B cell (primary cell): ENCODE measurements at regions not wholly inside any gene's neighbourhood (a gene's known extent, or its start where the extent isn't known, plus 50 kb on each side); places are given as distances from the start of the nearest gene placed in this dataset.

Experiments
- ATAC-seq: fragments of 200-7000 bp; cut with Tn5 transposase; one replicate; pipeline ENCODE4 v1.10.0; 2021; ENCODE audit warnings: low read depth, mild to moderate bottlenecking, moderate number of reproducible peaks, moderate library complexity
- CTCF ChIA-PET: fragments of 350-600 bp; sonication (Branson Sonifier 250); formaldehyde crosslinking; loops from one replicate; lab custom pipeline; 2021; ENCODE audit warnings: antibody characterized with exemption, inconsistent platforms; lab: Charles Lee
- POLR2A ChIA-PET: fragments of 350-600 bp; sonication (Branson Sonifier 250); formaldehyde crosslinking; loops from one replicate; lab custom pipeline; 2021; ENCODE audit warnings: antibody characterized with exemption; lab: Charles Lee
- DNase-seq: peaks from one replicate; pipeline ENCODE4 v3.0.0; 2013
- H2AFZ ChIP-seq: 2 replicates; pipeline ENCODE4 v1.6.1; 2012; ENCODE audit warnings: mild to moderate bottlenecking, low read depth, low read length; ENCODE audit not compliant: insufficient read depth, poor library complexity, severe bottlenecking
- H3K27ac ChIP-seq, 2 donors: 1 replicate in 1 of 2; 2 replicates in 1 of 2; pipeline ENCODE4 v1.5.1; 2012 to 2013; ENCODE audit warnings: low read length in 2 of 2, mild to moderate bottlenecking in 2 of 2, moderate library complexity in 1 of 2
- H3K27me3 ChIP-seq, 4 experiments: fragments of 200-600 bp in 1 of 4; sonication (generic) in 1 of 4; replicated peaks in 1 of 4; 1 replicate in 2 of 4; 2 replicates in 2 of 4; pipeline versions ENCODE4 v1.6.1 to v1.7.0; 2013 to 2016; ENCODE audit warnings: low read length in 3 of 4, mild to moderate bottlenecking in 2 of 4, mixed read lengths in 1 of 4, moderate library complexity in 1 of 4; ENCODE audit not compliant: insufficient read depth in 4 of 4, control insufficient read depth in 3 of 4; ENCODE audit errors: control extremely low read depth in 1 of 4
- H3K36me3 ChIP-seq, 2 experiments: replicated peaks in 1 of 2; 1 replicate in 1 of 2; 2 replicates in 1 of 2; pipeline versions ENCODE4 v1.6.1 to v1.7.1; 2013; ENCODE audit warnings: low read length in 1 of 2; ENCODE audit not compliant: insufficient read depth in 2 of 2, control insufficient read depth in 1 of 2; ENCODE audit errors: control extremely low read depth in 1 of 2, extremely low read depth in 1 of 2
- H3K4me1 ChIP-seq, 2 donors: fragments of 200-600 bp in 1 of 2; sonication (generic) in 1 of 2; 1 replicate in 1 of 2; 2 replicates in 1 of 2; pipeline versions ENCODE4 v1.5.1 to v1.6.1; 2013 to 2017; ENCODE audit warnings: low read length in 2 of 2; ENCODE audit not compliant: control insufficient read depth in 2 of 2, insufficient read depth in 2 of 2
- H3K4me2 ChIP-seq: replicated peaks from 2 replicates; pipeline ENCODE3; 2012; ENCODE audit warnings: mild to moderate bottlenecking, low read depth, low read length; ENCODE audit not compliant: poor library complexity, severe bottlenecking
- H3K4me3 ChIP-seq, 5 experiments: fragments of 200-600 bp in 1 of 5; sonication (generic) in 1 of 5; 1 replicate in 3 of 5; 2 replicates in 2 of 5; pipeline versions ENCODE4 v1.5.1 to v1.7.0; 2011 to 2016; ENCODE audit warnings: low read length in 4 of 5, mild to moderate bottlenecking in 4 of 5, low read depth in 2 of 5, control low read depth in 1 of 5, moderate library complexity in 1 of 5; ENCODE audit not compliant: insufficient read depth in 1 of 5; ENCODE audit errors: control extremely low read depth in 1 of 5, extremely low read depth in 1 of 5
- H3K79me2 ChIP-seq: fragments of 200-600 bp; sonication (generic); one replicate; pipeline ENCODE4 v1.6.0; 2016; ENCODE audit warnings: low read length; ENCODE audit not compliant: control insufficient read depth, insufficient read depth
- H3K9ac ChIP-seq: fragments of 200-600 bp; sonication (generic); 2 replicates; pipeline ENCODE4 v1.6.1; 2017; ENCODE audit warnings: mild to moderate bottlenecking, low read length, moderate library complexity
- H3K9me3 ChIP-seq, 3 donors: one replicate each; pipeline versions ENCODE4 v1.6.1 to v1.7.1; 2013; ENCODE audit warnings: low read length in 2 of 3; ENCODE audit not compliant: control insufficient read depth in 2 of 3, insufficient read depth in 1 of 3; ENCODE audit errors: control extremely low read depth in 1 of 3
- H4K20me1 ChIP-seq: 2 replicates; pipeline ENCODE4 v1.6.0; 2012; ENCODE audit warnings: mild to moderate bottlenecking, low read length; ENCODE audit not compliant: insufficient read depth, control insufficient read depth, poor library complexity, severe bottlenecking
- H3K27ac Mint-ChIP-seq: one replicate; pipeline ENCODE4 v1.8.0; 2021; ENCODE audit warnings: mixed read lengths
- H3K27me3 Mint-ChIP-seq: one replicate; pipeline ENCODE4 v1.8.0; 2021; ENCODE audit warnings: mixed read lengths
- H3K4me1 Mint-ChIP-seq: one replicate; pipeline ENCODE4 v1.8.0; 2021; ENCODE audit warnings: mixed read lengths
- H3K4me3 Mint-ChIP-seq: one replicate; pipeline ENCODE4 v1.8.0; 2021; ENCODE audit warnings: mixed read lengths
- H3K9me3 Mint-ChIP-seq: one replicate; pipeline ENCODE4 v1.8.0; 2022; ENCODE audit warnings: mixed read lengths; ENCODE audit not compliant: insufficient read depth
- EZH2 ChIP-seq: IDR thresholded peaks from 2 replicates; pipeline ENCODE4 v1.6.1; 2012; ENCODE audit warnings: borderline replicate concordance, low read depth, mild to moderate bottlenecking, moderate library complexity, low read length; ENCODE audit not compliant: insufficient read depth, poor library complexity, severe bottlenecking
- WGBS: methylation state at CpG from one replicate; pipeline ENCODE4 v1.1.5; 2013; ENCODE audit warnings: missing lambda C conversion rate; ENCODE audit not compliant: insufficient coverage; 5-methylcytosine and 5-hydroxymethylcytosine counted together
- intact Hi-C: fragments of 100-400 bp; cut with micrococcal nuclease; formaldehyde crosslinking; loops from one replicate; pipeline ENCODE4 v1.10.0; 2022
- TF ChIP-seq, protein P1 (sequence below): fragments of 200-600 bp; IDR thresholded peaks from one replicate; pipeline ENCODE4 v1.8.0; 2022; ENCODE audit warnings: antibody characterized with exemption, mild to moderate bottlenecking

DNA sequence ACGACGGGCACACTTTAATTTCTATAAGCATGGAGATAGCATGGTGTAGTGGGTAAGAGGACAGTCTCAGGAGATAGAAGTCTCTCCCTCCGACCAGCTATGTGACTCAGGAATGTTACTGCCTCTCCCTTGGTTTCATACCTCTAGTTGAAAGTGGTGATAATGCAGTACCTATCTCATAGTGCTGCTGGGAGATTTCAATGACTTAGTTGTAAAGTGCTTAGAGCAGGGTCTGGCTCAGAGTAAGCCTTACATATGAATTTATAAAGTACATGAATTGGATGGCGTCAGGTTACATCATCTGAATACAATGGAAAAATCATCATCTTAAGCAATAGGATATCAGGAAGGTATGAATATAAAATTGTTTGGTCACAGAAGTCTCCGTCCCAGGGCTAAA, 952.8 kb upstream of the EDIL3 start:
- Mint-ChIP-seq H3K4me1 (no peaks in the 10 kb centered on the region), H3K27me3 (no peaks in the 10 kb centered on the region), H3K9me3 (no peaks in the 10 kb centered on the region), H3K27ac (no peak overlapping the region), H3K4me3 (no peak overlapping the region)
- H3K27me3 ChIP-seq, result no peaks in the 10 kb centered on the region
- no peak overlapping the region for H3K4me3 ChIP-seq
- intact Hi-C loops, result no loop called here
- no peak for TF ChIP-seq EZH2
- no peaks in the 10 kb centered on the region for H3K36me3 ChIP-seq
- H3K4me2 ChIP-seq, result no peak overlapping the region
- no peak for DNase-seq
- H3K4me1 ChIP-seq, result no peaks in the 10 kb centered on the region
- no peaks in the 10 kb centered on the region for H3K9me3 ChIP-seq
- no peaks in the 10 kb centered on the region for H3K79me2 ChIP-seq
- ChIA-PET CTCF (no interaction called here), POLR2A (no interaction called here)
- H4K20me1 ChIP-seq, result no peaks in the 10 kb centered on the region
- no peak for ATAC-seq
- no peak overlapping the region for H2AFZ ChIP-seq
- no CpG with 5 or more reads among the region's 5 CpGs for WGBS
- no peak overlapping the region for H3K9ac ChIP-seq
- no peak overlapping the region for H3K27ac ChIP-seq

- Mint-ChIP-seq H3K4me1 (no peaks in the 10 kb centered on the region), H3K27ac (no peak overlapping the region), H3K27me3 (no peaks in the 10 kb centered on the region), H3K9me3 (no peaks in the 10 kb centered on the region), H3K4me3 (no peak overlapping the region)
- Histone ChIP-seq H3K9me3 (no peaks in the 10 kb centered on the region), H3K27me3 (no peaks in the 10 kb centered on the region), H3K9ac (no peak overlapping the region), H3K36me3 (no peaks in the 10 kb centered on the region), H3K4me1 (no peaks in the 10 kb centered on the region), H3K4me3 (no peak overlapping the region), H2AFZ (no peak overlapping the region), H3K79me2 (no peaks in the 10 kb centered on the region), H4K20me1 (no peaks in the 10 kb centered on the region), H3K27ac (no peak overlapping the region), H3K4me2 (no peak overlapping the region)
- ChIA-PET POLR2A (no interaction called here), CTCF (no interaction called here)
- DNase-seq, result no peak
- no peak for ATAC-seq
- intact Hi-C loops, result no loop called here
- TF ChIP-seq, protein P1, sequence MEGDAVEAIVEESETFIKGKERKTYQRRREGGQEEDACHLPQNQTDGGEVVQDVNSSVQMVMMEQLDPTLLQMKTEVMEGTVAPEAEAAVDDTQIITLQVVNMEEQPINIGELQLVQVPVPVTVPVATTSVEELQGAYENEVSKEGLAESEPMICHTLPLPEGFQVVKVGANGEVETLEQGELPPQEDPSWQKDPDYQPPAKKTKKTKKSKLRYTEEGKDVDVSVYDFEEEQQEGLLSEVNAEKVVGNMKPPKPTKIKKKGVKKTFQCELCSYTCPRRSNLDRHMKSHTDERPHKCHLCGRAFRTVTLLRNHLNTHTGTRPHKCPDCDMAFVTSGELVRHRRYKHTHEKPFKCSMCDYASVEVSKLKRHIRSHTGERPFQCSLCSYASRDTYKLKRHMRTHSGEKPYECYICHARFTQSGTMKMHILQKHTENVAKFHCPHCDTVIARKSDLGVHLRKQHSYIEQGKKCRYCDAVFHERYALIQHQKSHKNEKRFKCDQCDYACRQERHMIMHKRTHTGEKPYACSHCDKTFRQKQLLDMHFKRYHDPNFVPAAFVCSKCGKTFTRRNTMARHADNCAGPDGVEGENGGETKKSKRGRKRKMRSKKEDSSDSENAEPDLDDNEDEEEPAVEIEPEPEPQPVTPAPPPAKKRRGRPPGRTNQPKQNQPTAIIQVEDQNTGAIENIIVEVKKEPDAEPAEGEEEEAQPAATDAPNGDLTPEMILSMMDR, result no peak
- no peak for TF ChIP-seq EZH2
These were observed 956.1 kb upstream of the EDIL3 start for GRCh38 chr5:85340790-85341189.
